ENCODE measurements at regions not wholly inside any gene's neighbourhood (a gene's known extent, or its start where the extent isn't known, plus 50 kb on each side); places are given as distances from the start of the nearest gene placed in this dataset.

- Histone ChIP-seq H4K20me1 (ENCODE audit: insufficient read depth, low read length, poor library complexity, severe bottlenecking) (no peaks in the 10 kb centered on the region), H3K4me3 (ENCODE audit: low read length, poor library complexity, severe bottlenecking) (peak overlapping the region; percentile 11), H3K9me2 (replicated peaks; ENCODE audit: low read depth, low read length) (no peaks in the 10 kb centered on the region), H3K79me2 (ENCODE audit: insufficient read depth, low read length) (no peaks in the 10 kb centered on the region), H3K27me3 (ENCODE audit: insufficient read depth, low read length, poor library complexity, severe bottlenecking) (no peaks in the 10 kb centered on the region), H3K36me3 (ENCODE audit: insufficient read depth, low read length) (no peaks in the 10 kb centered on the region), H3K9ac (ENCODE audit: low read depth, low read length, poor library complexity, severe bottlenecking) (peak overlapping the region; percentile 6), H3K9me3 (ENCODE audit: insufficient read depth, low read depth, low read length) (peaks cover 3% of the 10 kb centered on the region; the same call in 1 of the 2 replicates), H2AFZ (ENCODE audit: low read length) (peak overlapping the region; percentile 7; the same call in 1 of the 2 replicates), H3K4me2 (ENCODE audit: low read depth, low read length, poor library complexity, severe bottlenecking) (peak overlapping the region; percentile 38), H3F3A (ENCODE audit: low read depth) (no peaks in the 10 kb centered on the region), H3K4me1 (ENCODE audit: insufficient read depth, low read length, poor library complexity, severe bottlenecking) (peaks cover 8% of the 10 kb centered on the region)
- TF ChIP-seq EZH2phosphoT487 (IDR thresholded peaks at IDR 0.05; ENCODE audit: borderline replicate concordance) (no peak), CTCF (conservative IDR thresholded peaks at IDR 0.05; ENCODE audit: low read length) (peak; percentile 96)
These were observed 83.8 kb upstream of the CCL2 start for GRCh38 chr17:34171245-34171818.

GRCh38 chr17:34172390-34172918, 82.6 kb upstream of the CCL2 start:
- H3K79me2 ChIP-seq (ENCODE audit: insufficient read depth, low read length): no peaks in the 10 kb centered on the region
- no peak for TF ChIP-seq EZH2phosphoT487 (IDR thresholded peaks at IDR 0.05; ENCODE audit: borderline replicate concordance)
- TF ChIP-seq CTCF (conservative IDR thresholded peaks at IDR 0.05; ENCODE audit: low read length): no peak
- H3K4me2 ChIP-seq (ENCODE audit: low read depth, low read length, poor library complexity, severe bottlenecking): no peak overlapping the region

GRCh38 chr17:34173241-34173640, 81.8 kb upstream of the CCL2 start:
- Histone ChIP-seq H2AFZ (ENCODE audit: low read length) (no peak overlapping the region), H3K79me2 (ENCODE audit: insufficient read depth, low read length) (no peaks in the 10 kb centered on the region), H3K9me2 (replicated peaks; ENCODE audit: low read depth, low read length) (no peaks in the 10 kb centered on the region), H3K9me3 (ENCODE audit: insufficient read depth, low read depth, low read length) (peaks cover 3% of the 10 kb centered on the region; the same call in 1 of the 2 replicates), H3K27me3 (ENCODE audit: insufficient read depth, low read length, poor library complexity, severe bottlenecking) (no peaks in the 10 kb centered on the region), H3K9ac (ENCODE audit: low read depth, low read length, poor library complexity, severe bottlenecking) (no peak overlapping the region), H3K4me2 (ENCODE audit: low read depth, low read length, poor library complexity, severe bottlenecking) (no peak overlapping the region), H3K4me1 (ENCODE audit: insufficient read depth, low read length, poor library complexity, severe bottlenecking) (peaks cover 22% of the 10 kb centered on the region), H3F3A (ENCODE audit: low read depth) (no peaks in the 10 kb centered on the region), H4K20me1 (ENCODE audit: insufficient read depth, low read length, poor library complexity, severe bottlenecking) (no peaks in the 10 kb centered on the region), H3K36me3 (ENCODE audit: insufficient read depth, low read length) (no peaks in the 10 kb centered on the region), H3K4me3 (ENCODE audit: low read length, poor library complexity, severe bottlenecking) (no peak overlapping the region)
- TF ChIP-seq EZH2phosphoT487 (IDR thresholded peaks at IDR 0.05; ENCODE audit: borderline replicate concordance) (no peak), CTCF (conservative IDR thresholded peaks at IDR 0.05; ENCODE audit: low read length) (no peak)

More at GRCh38 chr17:34172390-34172918, 82.6 kb upstream of the CCL2 start:
- H3K4me3 ChIP-seq (ENCODE audit: low read length, poor library complexity, severe bottlenecking): no peak overlapping the region
- H4K20me1 ChIP-seq (ENCODE audit: insufficient read depth, low read length, poor library complexity, severe bottlenecking): no peaks in the 10 kb centered on the region
- H3K27me3 ChIP-seq (ENCODE audit: insufficient read depth, low read length, poor library complexity, severe bottlenecking): no peaks in the 10 kb centered on the region
- H3K9ac ChIP-seq (ENCODE audit: low read depth, low read length, poor library complexity, severe bottlenecking): no peak overlapping the region
- peaks cover 3% of the 10 kb centered on the region; the same call in 1 of the 2 replicates for H3K9me3 ChIP-seq (ENCODE audit: insufficient read depth, low read depth, low read length)
- H3K4me1 ChIP-seq (ENCODE audit: insufficient read depth, low read length, poor library complexity, severe bottlenecking): peaks cover 15% of the 10 kb centered on the region
- no peaks in the 10 kb centered on the region for H3K9me2 ChIP-seq (replicated peaks; ENCODE audit: low read depth, low read length)
- H3F3A ChIP-seq (ENCODE audit: low read depth): no peaks in the 10 kb centered on the region
- H2AFZ ChIP-seq (ENCODE audit: low read length): no peak overlapping the region
- H3K36me3 ChIP-seq (ENCODE audit: insufficient read depth, low read length): no peaks in the 10 kb centered on the region

Data from Loucy (cell line).